ENCODE measurements at regions not wholly inside any gene's neighbourhood (a gene's known extent, or its start where the extent isn't known, plus 50 kb on each side); places are given as distances from the start of the nearest gene placed in this dataset.

DNA sequence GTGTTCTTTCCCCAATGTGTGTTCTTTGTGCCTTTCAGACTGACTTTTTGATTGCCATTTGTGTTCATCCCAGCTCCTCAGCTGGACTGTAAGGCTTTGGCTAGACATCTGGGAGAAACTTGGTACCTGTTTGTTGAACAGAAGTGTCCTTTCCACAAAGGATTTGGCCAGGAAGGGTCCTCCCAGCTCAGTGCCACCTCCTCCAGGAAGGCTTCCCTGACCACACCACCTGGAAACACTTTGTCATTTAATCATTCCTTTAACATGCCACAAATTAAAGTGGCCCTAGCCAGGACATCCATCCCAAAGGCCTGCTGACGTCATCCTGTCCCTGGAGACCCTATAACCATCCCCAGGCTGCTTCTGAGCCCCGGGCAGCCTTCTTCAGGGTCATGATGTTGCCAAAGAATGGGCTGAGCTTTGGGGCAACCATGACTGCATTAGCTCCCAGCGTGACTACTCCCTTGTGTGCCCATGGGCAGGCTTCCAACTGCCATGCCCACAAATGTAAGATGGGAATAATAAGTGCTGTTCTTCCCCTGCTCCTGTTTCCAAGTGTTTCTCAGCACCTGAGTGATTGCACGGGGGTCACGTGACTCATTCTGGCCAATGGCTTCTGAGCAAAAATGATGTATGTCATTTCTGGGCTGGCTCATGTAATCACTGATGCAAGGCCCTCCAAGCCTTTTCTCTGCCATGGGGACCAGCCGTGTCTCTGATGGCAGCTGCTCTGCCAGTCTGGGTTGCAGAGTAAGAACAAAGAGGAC, 112.5 kb upstream of the SMAD3 start:
- TF ChIP-seq, protein P1, sequence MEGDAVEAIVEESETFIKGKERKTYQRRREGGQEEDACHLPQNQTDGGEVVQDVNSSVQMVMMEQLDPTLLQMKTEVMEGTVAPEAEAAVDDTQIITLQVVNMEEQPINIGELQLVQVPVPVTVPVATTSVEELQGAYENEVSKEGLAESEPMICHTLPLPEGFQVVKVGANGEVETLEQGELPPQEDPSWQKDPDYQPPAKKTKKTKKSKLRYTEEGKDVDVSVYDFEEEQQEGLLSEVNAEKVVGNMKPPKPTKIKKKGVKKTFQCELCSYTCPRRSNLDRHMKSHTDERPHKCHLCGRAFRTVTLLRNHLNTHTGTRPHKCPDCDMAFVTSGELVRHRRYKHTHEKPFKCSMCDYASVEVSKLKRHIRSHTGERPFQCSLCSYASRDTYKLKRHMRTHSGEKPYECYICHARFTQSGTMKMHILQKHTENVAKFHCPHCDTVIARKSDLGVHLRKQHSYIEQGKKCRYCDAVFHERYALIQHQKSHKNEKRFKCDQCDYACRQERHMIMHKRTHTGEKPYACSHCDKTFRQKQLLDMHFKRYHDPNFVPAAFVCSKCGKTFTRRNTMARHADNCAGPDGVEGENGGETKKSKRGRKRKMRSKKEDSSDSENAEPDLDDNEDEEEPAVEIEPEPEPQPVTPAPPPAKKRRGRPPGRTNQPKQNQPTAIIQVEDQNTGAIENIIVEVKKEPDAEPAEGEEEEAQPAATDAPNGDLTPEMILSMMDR (conservative IDR thresholded peaks at IDR 0.05 in 1 of 2, IDR thresholded peaks at IDR 0.05 in 1 of 2; ENCODE audit: extremely low read depth in 1 of 2, insufficient read depth in 1 of 2, low read depth in 1 of 2, low read length in 2 of 2), result no peak
- no peak for TF ChIP-seq EZH2 (IDR thresholded peaks at IDR 0.05; ENCODE audit: borderline replicate concordance, low read length)

All from mammary epithelial cell (primary cell).